ENCODE measurements at regions not wholly inside any gene's neighbourhood (a gene's known extent, or its start where the extent isn't known, plus 50 kb on each side); places are given as distances from the start of the nearest gene placed in this dataset.

DNA sequence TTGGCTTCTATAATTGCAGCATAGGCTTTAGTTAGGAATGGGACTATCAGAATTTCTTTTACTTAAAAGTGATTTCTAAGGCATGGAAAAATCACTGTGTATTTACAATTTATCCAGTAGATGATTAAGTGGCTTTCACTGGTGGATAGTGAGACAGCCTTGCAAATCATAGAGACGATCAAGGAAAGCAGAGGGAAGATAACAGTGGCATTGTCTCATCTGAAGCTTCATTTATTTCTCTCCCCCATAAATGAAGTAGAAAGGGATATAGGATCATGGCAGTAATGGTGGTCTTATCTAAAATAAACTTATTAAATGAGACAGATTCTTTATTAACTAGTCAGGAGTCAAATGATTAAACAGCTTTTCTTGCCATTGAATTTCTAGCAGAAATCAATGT, 224.2 kb upstream of the ANO5 start:
- Mint-ChIP-seq H3K27me3 (ENCODE audit: unreplicated experiment) (no peaks in the 10 kb centered on the region), H3K36me3 (ENCODE audit: unreplicated experiment) (no peaks in the 10 kb centered on the region), H3K27ac (ENCODE audit: unreplicated experiment) (no peak overlapping the region), H3K9me3 (ENCODE audit: unreplicated experiment) (peaks cover 6% of the 10 kb centered on the region), H3K4me3 (ENCODE audit: unreplicated experiment) (no peak overlapping the region), H3K4me1 (ENCODE audit: unreplicated experiment) (no peaks in the 10 kb centered on the region)
- DNase-seq (ENCODE audit: extremely low spot score, unreplicated experiment) = no peak
- TF ChIP-seq, protein P1, sequence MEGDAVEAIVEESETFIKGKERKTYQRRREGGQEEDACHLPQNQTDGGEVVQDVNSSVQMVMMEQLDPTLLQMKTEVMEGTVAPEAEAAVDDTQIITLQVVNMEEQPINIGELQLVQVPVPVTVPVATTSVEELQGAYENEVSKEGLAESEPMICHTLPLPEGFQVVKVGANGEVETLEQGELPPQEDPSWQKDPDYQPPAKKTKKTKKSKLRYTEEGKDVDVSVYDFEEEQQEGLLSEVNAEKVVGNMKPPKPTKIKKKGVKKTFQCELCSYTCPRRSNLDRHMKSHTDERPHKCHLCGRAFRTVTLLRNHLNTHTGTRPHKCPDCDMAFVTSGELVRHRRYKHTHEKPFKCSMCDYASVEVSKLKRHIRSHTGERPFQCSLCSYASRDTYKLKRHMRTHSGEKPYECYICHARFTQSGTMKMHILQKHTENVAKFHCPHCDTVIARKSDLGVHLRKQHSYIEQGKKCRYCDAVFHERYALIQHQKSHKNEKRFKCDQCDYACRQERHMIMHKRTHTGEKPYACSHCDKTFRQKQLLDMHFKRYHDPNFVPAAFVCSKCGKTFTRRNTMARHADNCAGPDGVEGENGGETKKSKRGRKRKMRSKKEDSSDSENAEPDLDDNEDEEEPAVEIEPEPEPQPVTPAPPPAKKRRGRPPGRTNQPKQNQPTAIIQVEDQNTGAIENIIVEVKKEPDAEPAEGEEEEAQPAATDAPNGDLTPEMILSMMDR (IDR thresholded peaks at IDR 0.05) = no peak

DNA sequence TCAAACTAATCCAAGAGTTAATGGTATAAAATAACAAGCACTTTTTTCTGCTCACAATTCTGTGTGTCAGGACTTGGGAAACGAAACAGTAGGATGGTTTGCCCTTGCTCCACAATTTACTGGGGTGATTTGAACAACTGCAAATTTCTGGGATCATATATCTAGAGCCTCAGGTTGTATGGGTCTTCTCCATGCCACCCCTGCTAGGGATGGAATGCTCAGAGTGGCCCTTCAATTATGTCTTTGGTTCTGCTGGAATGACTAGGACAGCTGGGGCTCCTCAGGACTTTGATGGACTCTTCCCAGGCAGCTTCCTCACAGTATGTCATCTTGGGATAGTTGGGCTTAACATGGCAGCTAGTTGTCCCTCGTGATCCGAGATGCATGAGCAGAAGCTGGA, 223.0 kb upstream of the ANO5 start:
- Mint-ChIP-seq H3K4me3 (ENCODE audit: unreplicated experiment) (no peak overlapping the region), H3K27me3 (ENCODE audit: unreplicated experiment) (no peaks in the 10 kb centered on the region), H3K36me3 (ENCODE audit: unreplicated experiment) (no peaks in the 10 kb centered on the region), H3K27ac (ENCODE audit: unreplicated experiment) (no peak overlapping the region), H3K4me1 (ENCODE audit: unreplicated experiment) (no peaks in the 10 kb centered on the region), H3K9me3 (ENCODE audit: unreplicated experiment) (peaks cover 8% of the 10 kb centered on the region)
- no peak for DNase-seq (ENCODE audit: extremely low spot score, unreplicated experiment)
- TF ChIP-seq, protein P1 (IDR thresholded peaks at IDR 0.05) = no peak

DNA sequence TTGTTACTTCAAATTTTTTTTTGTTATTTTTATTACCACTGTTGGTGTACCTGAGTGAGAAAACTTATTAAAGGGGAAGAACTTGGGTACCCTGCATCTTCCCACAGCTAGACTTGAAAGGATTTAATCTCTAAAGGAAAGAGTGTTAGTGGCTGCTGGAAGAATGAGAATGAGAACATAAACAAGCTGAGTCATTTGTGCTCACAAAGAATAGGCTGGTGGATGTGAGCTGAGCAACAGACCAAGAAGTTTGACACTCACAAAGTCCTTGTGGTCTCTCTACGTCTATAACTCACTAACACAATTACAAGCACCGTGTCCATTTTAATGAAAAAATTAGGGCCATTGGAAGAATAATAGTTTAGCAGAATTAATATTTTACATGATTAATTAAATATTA, 217.6 kb upstream of the ANO5 start:
- TF ChIP-seq, protein P1 (IDR thresholded peaks at IDR 0.05) = no peak
- Mint-ChIP-seq H3K27me3 (ENCODE audit: unreplicated experiment) (no peaks in the 10 kb centered on the region), H3K36me3 (ENCODE audit: unreplicated experiment) (no peaks in the 10 kb centered on the region), H3K9me3 (ENCODE audit: unreplicated experiment) (peaks cover 12% of the 10 kb centered on the region), H3K4me1 (ENCODE audit: unreplicated experiment) (no peaks in the 10 kb centered on the region), H3K27ac (ENCODE audit: unreplicated experiment) (no peak overlapping the region), H3K4me3 (ENCODE audit: unreplicated experiment) (no peak overlapping the region)
- DNase-seq (ENCODE audit: extremely low spot score, unreplicated experiment) = no peak

DNA sequence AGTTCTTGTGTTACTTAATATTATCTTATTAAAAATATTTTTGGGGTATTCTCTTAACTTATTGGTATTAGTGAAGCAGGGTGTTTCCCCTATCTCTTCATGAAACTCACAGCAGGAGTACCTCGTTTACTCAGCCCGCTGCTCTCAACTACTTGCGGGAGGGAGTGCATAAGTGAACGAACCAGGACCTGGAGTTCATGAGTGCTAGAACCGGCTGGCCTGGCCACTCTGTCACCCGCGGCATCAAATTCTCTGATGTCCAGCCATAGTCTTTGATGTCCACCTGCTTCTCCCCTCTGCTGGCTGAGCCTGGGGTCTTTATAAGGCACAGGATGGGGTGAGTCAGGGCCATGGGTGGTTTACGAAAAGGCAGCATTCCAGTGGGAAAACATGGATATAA, 216.7 kb upstream of the ANO5 start:
- DNase-seq (ENCODE audit: extremely low spot score, unreplicated experiment) = no peak
- Mint-ChIP-seq H3K4me3 (ENCODE audit: unreplicated experiment) (no peak overlapping the region), H3K36me3 (ENCODE audit: unreplicated experiment) (no peaks in the 10 kb centered on the region), H3K4me1 (ENCODE audit: unreplicated experiment) (no peaks in the 10 kb centered on the region), H3K9me3 (ENCODE audit: unreplicated experiment) (peaks cover 12% of the 10 kb centered on the region), H3K27ac (ENCODE audit: unreplicated experiment) (no peak overlapping the region), H3K27me3 (ENCODE audit: unreplicated experiment) (no peaks in the 10 kb centered on the region)
- TF ChIP-seq, protein P1 (IDR thresholded peaks at IDR 0.05) = no peak

DNA sequence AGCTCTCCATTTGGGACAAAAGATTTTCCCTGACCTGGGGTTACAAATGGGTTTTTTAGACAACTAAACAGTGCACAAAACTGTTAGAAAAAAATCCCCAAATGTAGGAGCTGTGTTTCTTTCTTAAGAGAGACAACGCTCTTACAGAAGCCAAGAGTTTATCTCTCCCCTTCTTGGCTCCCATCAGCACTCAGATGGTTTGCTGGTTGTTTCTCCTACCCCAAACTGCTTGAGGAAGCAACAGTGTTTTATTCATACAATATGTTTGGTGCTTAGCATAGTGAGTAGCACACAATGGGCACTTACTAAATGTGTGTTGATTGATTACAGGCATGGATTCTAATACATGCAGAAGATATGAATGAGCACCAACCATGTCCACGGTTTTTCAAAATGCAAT, 209.5 kb upstream of the ANO5 start:
- no peaks in the 10 kb centered on the region for H3K4me1 Mint-ChIP-seq (ENCODE audit: unreplicated experiment)
- H3K4me3 Mint-ChIP-seq (ENCODE audit: unreplicated experiment) = no peak overlapping the region
- no peaks in the 10 kb centered on the region for H3K36me3 Mint-ChIP-seq (ENCODE audit: unreplicated experiment)
- H3K27me3 Mint-ChIP-seq (ENCODE audit: unreplicated experiment) = no peaks in the 10 kb centered on the region
- no peak for DNase-seq (ENCODE audit: extremely low spot score, unreplicated experiment)
- peaks cover 4% of the 10 kb centered on the region for H3K9me3 Mint-ChIP-seq (ENCODE audit: unreplicated experiment)
- TF ChIP-seq, protein P1 (IDR thresholded peaks at IDR 0.05) = no peak
- H3K27ac Mint-ChIP-seq (ENCODE audit: unreplicated experiment) = no peak overlapping the region

Measured in osteocyte (in vitro differentiated cells).